Liver (tissue), 8 donors: ENCODE measurements at regions not wholly inside any gene's neighbourhood (a gene's known extent, or its start where the extent isn't known, plus 50 kb on each side); places are given as distances from the start of the nearest gene placed in this dataset.

Experiments
- DNase-seq: peaks from one replicate; pipeline ENCODE4 v3.0.0-alpha.2; 2017; ENCODE audit warnings: low spot score
- H3K27ac ChIP-seq, 2 donors: one replicate each; pipeline ENCODE4 v1.7.0; 2013; ENCODE audit warnings: inconsistent platforms in 2 of 2, low read length in 2 of 2, control low read depth in 1 of 2, low read depth in 1 of 2, mild to moderate bottlenecking in 1 of 2
- H3K27me3 ChIP-seq, 4 donors: one replicate each; pipeline versions ENCODE4 v1.6.1 to v1.7.0; 2013; ENCODE audit warnings: low read length in 3 of 4, inconsistent platforms in 1 of 4, mild to moderate bottlenecking in 1 of 4, moderate library complexity in 1 of 4; ENCODE audit not compliant: control insufficient read depth in 4 of 4, insufficient read depth in 4 of 4
- H3K36me3 ChIP-seq, 4 donors: one replicate each; pipeline versions ENCODE4 v1.6.1 to v1.7.0; 2013; ENCODE audit warnings: low read length in 3 of 4, mild to moderate bottlenecking in 3 of 4, low read depth in 1 of 4, moderate library complexity in 1 of 4; ENCODE audit not compliant: control insufficient read depth in 4 of 4, insufficient read depth in 3 of 4
- H3K4me1 ChIP-seq, 4 donors: one replicate each; pipeline versions ENCODE4 v1.6.1 to v1.7.0; 2013; ENCODE audit warnings: low read length in 3 of 4, mild to moderate bottlenecking in 3 of 4, moderate library complexity in 1 of 4; ENCODE audit not compliant: control insufficient read depth in 4 of 4, insufficient read depth in 4 of 4
- H3K4me3 ChIP-seq, 3 donors: one replicate each; pipeline versions ENCODE4 v1.6.1 to v1.7.0; 2013; ENCODE audit warnings: low read length in 3 of 3, control low read depth in 1 of 3, low read depth in 1 of 3, mild to moderate bottlenecking in 1 of 3
- H3K9ac ChIP-seq, 2 donors: one replicate each; pipeline ENCODE4 v1.7.0; 2013; ENCODE audit warnings: low read length in 2 of 2, mild to moderate bottlenecking in 2 of 2, moderate library complexity in 2 of 2, control low read depth in 1 of 2, low read depth in 1 of 2
- H3K9me3 ChIP-seq, 4 donors: one replicate each; pipeline versions ENCODE4 v1.6.1 to v1.7.0; 2013; ENCODE audit warnings: low read length in 3 of 4; ENCODE audit not compliant: control insufficient read depth in 4 of 4
- EGR1 ChIP-seq, 2 donors: IDR thresholded peaks; 2 replicates each; pipeline ENCODE4 v1.6.1; 2016 to 2018; ENCODE audit warnings: antibody characterized with exemption in 2 of 2, low read depth in 2 of 2
- FOXA1 ChIP-seq: IDR thresholded peaks from 2 replicates; pipeline ENCODE4 v1.6.1; 2016; ENCODE audit warnings: antibody characterized with exemption
- FOXA2 ChIP-seq: IDR thresholded peaks from 2 replicates; pipeline ENCODE4 v1.6.1; 2016; ENCODE audit warnings: antibody characterized with exemption
- GABPA ChIP-seq, 2 donors: IDR thresholded peaks in 1 of 2; conservative IDR thresholded peaks in 1 of 2; 2 replicates each; pipeline ENCODE4 v1.6.1; 2016; ENCODE audit warnings: antibody characterized with exemption in 2 of 2, mild to moderate bottlenecking in 1 of 2, moderate library complexity in 1 of 2
- HNF4A ChIP-seq, 2 donors: conservative IDR thresholded peaks; 2 replicates each; pipeline ENCODE4 v1.6.1; 2016; ENCODE audit warnings: antibody characterized with exemption in 2 of 2, mild to moderate bottlenecking in 2 of 2
- HNF4G ChIP-seq: IDR thresholded peaks from 2 replicates; pipeline ENCODE4 v1.6.1; 2016; ENCODE audit warnings: antibody characterized with exemption
- JUND ChIP-seq, 2 donors: IDR thresholded peaks; 2 replicates each; pipeline ENCODE4 v1.6.1; 2016; ENCODE audit warnings: antibody characterized with exemption in 2 of 2
- NR2F2 ChIP-seq: IDR thresholded peaks from 2 replicates; pipeline ENCODE4 v1.6.1; 2016; ENCODE audit warnings: antibody characterized with exemption
- RAD21 ChIP-seq, 2 donors: IDR thresholded peaks; 2 replicates each; pipeline ENCODE4 v1.6.1; 2016; ENCODE audit warnings: antibody characterized with exemption in 2 of 2, mild to moderate bottlenecking in 2 of 2
- RXRA ChIP-seq, 2 donors: IDR thresholded peaks; 2 replicates each; pipeline ENCODE4 v1.6.1; 2017 to 2018; ENCODE audit warnings: antibody characterized with exemption in 2 of 2, mild to moderate bottlenecking in 1 of 2
- SP1 ChIP-seq: IDR thresholded peaks from 2 replicates; pipeline ENCODE4 v1.6.1; 2018; ENCODE audit warnings: antibody characterized with exemption, mild to moderate bottlenecking
- TAF1 ChIP-seq: conservative IDR thresholded peaks from 2 replicates; pipeline ENCODE4 v1.6.1; 2016; ENCODE audit warnings: antibody characterized with exemption, mild to moderate bottlenecking
- YY1 ChIP-seq: IDR thresholded peaks from 2 replicates; pipeline ENCODE4 v1.6.1; 2016; ENCODE audit warnings: antibody characterized with exemption, mild to moderate bottlenecking
- WGBS: extraction: QIAGEN DNeasy Blood & Tissue Kit; methylation state at CpG from one replicate; pipeline ENCODE4 v1.1.7; 2013; 5-methylcytosine and 5-hydroxymethylcytosine counted together
- TF ChIP-seq, protein P1 (sequence below): IDR thresholded peaks from 2 replicates; pipeline ENCODE4 v1.6.1; 2016; ENCODE audit warnings: antibody characterized with exemption, mild to moderate bottlenecking
- TF ChIP-seq, protein P2 (sequence below): IDR thresholded peaks from 2 replicates; pipeline ENCODE4 v1.6.1; 2016; ENCODE audit warnings: antibody characterized with exemption
- TF ChIP-seq, protein P3 (sequence below): IDR thresholded peaks from 2 replicates; pipeline ENCODE4 v1.6.1; 2016; ENCODE audit warnings: antibody characterized with exemption
- TF ChIP-seq, protein P4 (sequence below): fragments of 150-350 bp; IDR thresholded peaks from 2 replicates; pipeline ENCODE4 v1.5.1; 2017; ENCODE audit warnings: improper control_type of control experiment, low read depth, low read length; ENCODE audit not compliant: missing input control
- TF ChIP-seq, protein P5 (sequence below): IDR thresholded peaks from 2 replicates; pipeline ENCODE4 v1.6.1; 2016; ENCODE audit warnings: antibody characterized with exemption
- donor health status: healthy.
- donor health status: healthy.
- donor health status: healthy.
- donor health status: healthy.
- donor health status: healthy.

DNA sequence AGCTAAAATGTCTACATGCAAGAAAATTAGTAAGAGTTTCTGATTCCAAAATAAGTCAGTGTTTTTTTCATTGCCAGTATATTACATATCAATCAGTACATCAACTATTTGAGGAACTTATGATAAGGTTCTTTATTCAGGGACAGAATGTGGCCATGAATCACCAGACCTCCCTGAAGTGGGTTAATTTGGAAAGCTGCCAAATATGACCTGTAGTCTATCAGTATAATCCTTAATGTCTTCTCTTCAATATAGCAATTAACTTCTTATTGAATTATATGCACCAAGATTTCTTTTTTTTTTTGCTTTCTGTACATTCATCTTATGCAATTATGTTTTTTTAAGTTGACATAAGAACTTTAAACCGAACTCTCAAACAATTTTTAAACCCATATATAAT, 714.5 kb upstream of the POT1 start:
- H3K27ac ChIP-seq: no peak overlapping the region
- peaks cover 0 to 5% (median 0%) of the 10 kb centered on the region in 4 donors for H3K4me1 ChIP-seq
- no peak overlapping the region for H3K9ac ChIP-seq
- H3K4me3 ChIP-seq: no peak overlapping the region
- no peaks in the 10 kb centered on the region for H3K9me3 ChIP-seq
- H3K27me3 ChIP-seq: peaks cover 0 to 6% (median 0%) of the 10 kb centered on the region in 4 donors
- H3K36me3 ChIP-seq: no peaks in the 10 kb centered on the region
- WGBS: 68% methylated on average over 1 of the region's 1 CpG
- no peak for DNase-seq
- TF ChIP-seq HNF4A (conservative IDR thresholded peaks at IDR 0.05) (no peak), NR2F2 (no peak), HNF4G (no peak), RAD21 (IDR thresholded peaks at IDR 0.05) (no peak), TAF1 (no peak), RXRA (IDR thresholded peaks at IDR 0.05) (no peak), FOXA2 (no peak), SP1 (no peak), GABPA (IDR thresholded peaks at IDR 0.05 in 1 of 2, conservative IDR thresholded peaks at IDR 0.05 in 1 of 2) (no peak), JUND (IDR thresholded peaks at IDR 0.05) (no peak)
- TF ChIP-seq, protein P1, sequence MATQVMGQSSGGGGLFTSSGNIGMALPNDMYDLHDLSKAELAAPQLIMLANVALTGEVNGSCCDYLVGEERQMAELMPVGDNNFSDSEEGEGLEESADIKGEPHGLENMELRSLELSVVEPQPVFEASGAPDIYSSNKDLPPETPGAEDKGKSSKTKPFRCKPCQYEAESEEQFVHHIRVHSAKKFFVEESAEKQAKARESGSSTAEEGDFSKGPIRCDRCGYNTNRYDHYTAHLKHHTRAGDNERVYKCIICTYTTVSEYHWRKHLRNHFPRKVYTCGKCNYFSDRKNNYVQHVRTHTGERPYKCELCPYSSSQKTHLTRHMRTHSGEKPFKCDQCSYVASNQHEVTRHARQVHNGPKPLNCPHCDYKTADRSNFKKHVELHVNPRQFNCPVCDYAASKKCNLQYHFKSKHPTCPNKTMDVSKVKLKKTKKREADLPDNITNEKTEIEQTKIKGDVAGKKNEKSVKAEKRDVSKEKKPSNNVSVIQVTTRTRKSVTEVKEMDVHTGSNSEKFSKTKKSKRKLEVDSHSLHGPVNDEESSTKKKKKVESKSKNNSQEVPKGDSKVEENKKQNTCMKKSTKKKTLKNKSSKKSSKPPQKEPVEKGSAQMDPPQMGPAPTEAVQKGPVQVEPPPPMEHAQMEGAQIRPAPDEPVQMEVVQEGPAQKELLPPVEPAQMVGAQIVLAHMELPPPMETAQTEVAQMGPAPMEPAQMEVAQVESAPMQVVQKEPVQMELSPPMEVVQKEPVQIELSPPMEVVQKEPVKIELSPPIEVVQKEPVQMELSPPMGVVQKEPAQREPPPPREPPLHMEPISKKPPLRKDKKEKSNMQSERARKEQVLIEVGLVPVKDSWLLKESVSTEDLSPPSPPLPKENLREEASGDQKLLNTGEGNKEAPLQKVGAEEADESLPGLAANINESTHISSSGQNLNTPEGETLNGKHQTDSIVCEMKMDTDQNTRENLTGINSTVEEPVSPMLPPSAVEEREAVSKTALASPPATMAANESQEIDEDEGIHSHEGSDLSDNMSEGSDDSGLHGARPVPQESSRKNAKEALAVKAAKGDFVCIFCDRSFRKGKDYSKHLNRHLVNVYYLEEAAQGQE: no peak
- TF ChIP-seq, protein P2, sequence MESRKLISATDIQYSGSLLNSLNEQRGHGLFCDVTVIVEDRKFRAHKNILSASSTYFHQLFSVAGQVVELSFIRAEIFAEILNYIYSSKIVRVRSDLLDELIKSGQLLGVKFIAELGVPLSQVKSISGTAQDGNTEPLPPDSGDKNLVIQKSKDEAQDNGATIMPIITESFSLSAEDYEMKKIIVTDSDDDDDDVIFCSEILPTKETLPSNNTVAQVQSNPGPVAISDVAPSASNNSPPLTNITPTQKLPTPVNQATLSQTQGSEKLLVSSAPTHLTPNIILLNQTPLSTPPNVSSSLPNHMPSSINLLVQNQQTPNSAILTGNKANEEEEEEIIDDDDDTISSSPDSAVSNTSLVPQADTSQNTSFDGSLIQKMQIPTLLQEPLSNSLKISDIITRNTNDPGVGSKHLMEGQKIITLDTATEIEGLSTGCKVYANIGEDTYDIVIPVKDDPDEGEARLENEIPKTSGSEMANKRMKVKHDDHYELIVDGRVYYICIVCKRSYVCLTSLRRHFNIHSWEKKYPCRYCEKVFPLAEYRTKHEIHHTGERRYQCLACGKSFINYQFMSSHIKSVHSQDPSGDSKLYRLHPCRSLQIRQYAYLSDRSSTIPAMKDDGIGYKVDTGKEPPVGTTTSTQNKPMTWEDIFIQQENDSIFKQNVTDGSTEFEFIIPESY: no peak
- TF ChIP-seq, protein P3, sequence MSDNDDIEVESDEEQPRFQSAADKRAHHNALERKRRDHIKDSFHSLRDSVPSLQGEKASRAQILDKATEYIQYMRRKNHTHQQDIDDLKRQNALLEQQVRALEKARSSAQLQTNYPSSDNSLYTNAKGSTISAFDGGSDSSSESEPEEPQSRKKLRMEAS: no peak

DNA sequence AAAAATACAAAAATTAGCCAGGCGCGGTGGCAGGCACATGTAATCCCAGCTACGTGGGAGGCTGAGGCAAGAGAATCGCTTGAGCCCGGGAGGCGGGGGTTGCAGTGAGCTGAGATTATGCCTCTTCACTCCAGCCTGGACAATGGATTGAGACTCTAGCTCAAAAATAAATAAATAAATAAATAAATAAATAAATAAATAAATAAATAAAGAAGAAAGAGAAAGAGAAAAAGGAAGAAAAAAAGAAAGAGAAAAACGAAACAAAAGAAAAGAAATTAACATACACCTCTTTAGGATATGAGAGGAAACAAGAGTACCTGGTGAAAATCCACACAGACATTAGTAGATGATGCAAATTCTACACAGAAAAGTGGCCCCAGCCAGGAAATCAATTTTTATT, 713.7 kb upstream of the POT1 start:
- WGBS: 90% methylated on average over 7 of the region's 7 CpGs
- Histone ChIP-seq H3K27ac (no peak overlapping the region), H3K36me3 (no peaks in the 10 kb centered on the region), H3K27me3 (peaks cover 0 to 4% (median 0%) of the 10 kb centered on the region in 4 donors), H3K9me3 (no peaks in the 10 kb centered on the region), H3K4me3 (no peak overlapping the region), H3K9ac (no peak overlapping the region), H3K4me1 (no peaks in the 10 kb centered on the region)
- no peak for DNase-seq
- TF ChIP-seq, protein P2: no peak
- TF ChIP-seq RXRA (IDR thresholded peaks at IDR 0.05) (no peak), NR2F2 (no peak), EGR1 (IDR thresholded peaks at IDR 0.05; ENCODE audit: low read depth in 2 of 2) (no peak), HNF4A (conservative IDR thresholded peaks at IDR 0.05) (no peak), SP1 (no peak), GABPA (IDR thresholded peaks at IDR 0.05 in 1 of 2, conservative IDR thresholded peaks at IDR 0.05 in 1 of 2) (no peak), RAD21 (IDR thresholded peaks at IDR 0.05) (no peak), HNF4G (no peak), YY1 (no peak), FOXA1 (no peak), FOXA2 (no peak), TAF1 (no peak)
- TF ChIP-seq, protein P4, sequence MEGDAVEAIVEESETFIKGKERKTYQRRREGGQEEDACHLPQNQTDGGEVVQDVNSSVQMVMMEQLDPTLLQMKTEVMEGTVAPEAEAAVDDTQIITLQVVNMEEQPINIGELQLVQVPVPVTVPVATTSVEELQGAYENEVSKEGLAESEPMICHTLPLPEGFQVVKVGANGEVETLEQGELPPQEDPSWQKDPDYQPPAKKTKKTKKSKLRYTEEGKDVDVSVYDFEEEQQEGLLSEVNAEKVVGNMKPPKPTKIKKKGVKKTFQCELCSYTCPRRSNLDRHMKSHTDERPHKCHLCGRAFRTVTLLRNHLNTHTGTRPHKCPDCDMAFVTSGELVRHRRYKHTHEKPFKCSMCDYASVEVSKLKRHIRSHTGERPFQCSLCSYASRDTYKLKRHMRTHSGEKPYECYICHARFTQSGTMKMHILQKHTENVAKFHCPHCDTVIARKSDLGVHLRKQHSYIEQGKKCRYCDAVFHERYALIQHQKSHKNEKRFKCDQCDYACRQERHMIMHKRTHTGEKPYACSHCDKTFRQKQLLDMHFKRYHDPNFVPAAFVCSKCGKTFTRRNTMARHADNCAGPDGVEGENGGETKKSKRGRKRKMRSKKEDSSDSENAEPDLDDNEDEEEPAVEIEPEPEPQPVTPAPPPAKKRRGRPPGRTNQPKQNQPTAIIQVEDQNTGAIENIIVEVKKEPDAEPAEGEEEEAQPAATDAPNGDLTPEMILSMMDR: no peak
- TF ChIP-seq, protein P3: no peak
- TF ChIP-seq, protein P1: no peak
- TF ChIP-seq, protein P5, sequence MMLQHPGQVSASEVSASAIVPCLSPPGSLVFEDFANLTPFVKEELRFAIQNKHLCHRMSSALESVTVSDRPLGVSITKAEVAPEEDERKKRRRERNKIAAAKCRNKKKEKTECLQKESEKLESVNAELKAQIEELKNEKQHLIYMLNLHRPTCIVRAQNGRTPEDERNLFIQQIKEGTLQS: no peak
